Spleen (tissue), 7 donors: ENCODE measurements at regions not wholly inside any gene's neighbourhood (a gene's known extent, or its start where the extent isn't known, plus 50 kb on each side); places are given as distances from the start of the nearest gene placed in this dataset.

ENCODE experiments used
- POLR2A ChIP-seq, 3 donors: fragments of 450-650 bp; IDR thresholded peaks; one replicate each; pipeline ENCODE4 v1.5.1; 2017; ENCODE audit warnings: antibody characterized with exemption in 3 of 3, mild to moderate bottlenecking in 1 of 3
- POLR2AphosphoS5 ChIP-seq, 3 donors: sonication (generic); formaldehyde crosslinking; IDR thresholded peaks; one replicate each; pipeline ENCODE4 v1.5.1; 2017; ENCODE audit warnings: antibody characterized with exemption in 3 of 3
- TF ChIP-seq, protein P1 (sequence below), 11 experiments: fragments of 200-600 bp in 7 of 11; fragments of 450-650 bp in 4 of 11; sonication (generic) in 4 of 11; IDR thresholded peaks in 8 of 11; conservative IDR thresholded peaks in 3 of 11; 1 replicate in 7 of 11; 2 replicates in 4 of 11; pipeline versions ENCODE4 v1.4.0 to v1.8.0; 2016 to 2021; ENCODE audit warnings: antibody characterized with exemption in 11 of 11, inconsistent platforms in 4 of 11, mild to moderate bottlenecking in 1 of 11
- donor health status: DM: no; HTN: no; CAD: no; lungs with moderate emphysema.
- donor health status: DM: no; HTN: no; CAD: no.
- donor health status: DM: no; HTN: no; CAD: no.

DNA sequence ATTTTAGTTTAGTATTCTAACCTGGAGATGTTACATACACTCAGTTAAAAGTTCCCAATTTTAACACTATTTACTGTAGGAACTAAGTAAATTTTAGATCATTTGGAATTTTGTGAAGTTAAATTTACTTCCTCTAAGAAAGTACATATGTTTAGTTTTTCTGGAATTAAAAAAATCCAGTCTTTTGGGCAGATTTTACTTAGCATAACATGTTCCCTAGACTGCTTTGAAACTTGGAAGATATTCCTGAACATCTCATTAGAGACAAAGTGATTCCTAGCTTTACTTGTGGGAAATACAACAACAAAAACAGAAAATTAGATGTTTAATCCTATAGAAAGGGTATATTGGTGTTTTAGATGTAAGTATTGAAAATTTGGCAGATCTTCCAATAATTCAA, 930.0 kb upstream of the PTPRD start:
- TF ChIP-seq, protein P1, sequence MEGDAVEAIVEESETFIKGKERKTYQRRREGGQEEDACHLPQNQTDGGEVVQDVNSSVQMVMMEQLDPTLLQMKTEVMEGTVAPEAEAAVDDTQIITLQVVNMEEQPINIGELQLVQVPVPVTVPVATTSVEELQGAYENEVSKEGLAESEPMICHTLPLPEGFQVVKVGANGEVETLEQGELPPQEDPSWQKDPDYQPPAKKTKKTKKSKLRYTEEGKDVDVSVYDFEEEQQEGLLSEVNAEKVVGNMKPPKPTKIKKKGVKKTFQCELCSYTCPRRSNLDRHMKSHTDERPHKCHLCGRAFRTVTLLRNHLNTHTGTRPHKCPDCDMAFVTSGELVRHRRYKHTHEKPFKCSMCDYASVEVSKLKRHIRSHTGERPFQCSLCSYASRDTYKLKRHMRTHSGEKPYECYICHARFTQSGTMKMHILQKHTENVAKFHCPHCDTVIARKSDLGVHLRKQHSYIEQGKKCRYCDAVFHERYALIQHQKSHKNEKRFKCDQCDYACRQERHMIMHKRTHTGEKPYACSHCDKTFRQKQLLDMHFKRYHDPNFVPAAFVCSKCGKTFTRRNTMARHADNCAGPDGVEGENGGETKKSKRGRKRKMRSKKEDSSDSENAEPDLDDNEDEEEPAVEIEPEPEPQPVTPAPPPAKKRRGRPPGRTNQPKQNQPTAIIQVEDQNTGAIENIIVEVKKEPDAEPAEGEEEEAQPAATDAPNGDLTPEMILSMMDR (IDR thresholded peaks at IDR 0.05 in 8 of 11, conservative IDR thresholded peaks at IDR 0.05 in 3 of 11) = no peak
- TF ChIP-seq POLR2A (IDR thresholded peaks at IDR 0.05) (no peak), POLR2AphosphoS5 (IDR thresholded peaks at IDR 0.05) (no peak)
